Neural cell (in vitro differentiated cells): ENCODE measurements at regions not wholly inside any gene's neighbourhood (a gene's known extent, or its start where the extent isn't known, plus 50 kb on each side); places are given as distances from the start of the nearest gene placed in this dataset.

Experiments
- H2AFZ ChIP-seq: fragments of 200-600, 300-800 bp; sonication (generic), shearing (Covaris generic); 2 replicates; pipeline ENCODE4 v1.6.0; 2014; ENCODE audit warnings: low read depth, mild to moderate bottlenecking, antibody characterized with exemption, low read length, moderate library complexity
- H3F3A ChIP-seq: fragments of 200-600 bp; shearing (Covaris generic); 2 replicates; pipeline ENCODE4 v1.6.1; 2016; ENCODE audit warnings: mild to moderate bottlenecking, moderate library complexity, mixed read lengths, antibody characterized with exemption, low read length; ENCODE audit not compliant: insufficient read depth, poor library complexity, severe bottlenecking
- H3K27ac ChIP-seq: fragments of 200-600, 300-800 bp; sonication (generic), shearing (Covaris generic); 2 replicates; pipeline ENCODE4 v1.5.1; 2014; ENCODE audit warnings: mild to moderate bottlenecking, low read length, moderate library complexity
- H3K27me3 ChIP-seq: fragments of 300-800, 200-600 bp; sonication (generic), shearing (Covaris generic); 2 replicates; pipeline ENCODE4 v1.6.0; 2014; ENCODE audit warnings: mild to moderate bottlenecking, low read depth, low read length, moderate library complexity; ENCODE audit not compliant: insufficient read depth
- H3K36me3 ChIP-seq: fragments of 300-800, 200-600 bp; sonication (generic), shearing (Covaris generic); 2 replicates; pipeline ENCODE4 v1.5.1; 2014; ENCODE audit warnings: mild to moderate bottlenecking, antibody characterized with exemption, low read length, moderate library complexity; ENCODE audit not compliant: insufficient read depth
- H3K4me2 ChIP-seq: fragments of 300-800, 200-600 bp; sonication (generic), shearing (Covaris generic); 2 replicates; pipeline ENCODE4 v1.6.0; 2014; ENCODE audit warnings: mild to moderate bottlenecking, low read length
- H3K4me3 ChIP-seq: fragments of 300-800, 200-600 bp; sonication (generic), shearing (Covaris generic); 2 replicates; pipeline ENCODE4 v1.5.1; 2014; ENCODE audit warnings: mild to moderate bottlenecking, low read length, moderate library complexity
- H3K79me2 ChIP-seq: fragments of 200-600 bp; shearing (Covaris generic); replicated peaks from 2 replicates; pipeline ENCODE4 v1.6.0; 2014; ENCODE audit warnings: mild to moderate bottlenecking, low read length, moderate library complexity; ENCODE audit not compliant: insufficient read depth
- H3K9ac ChIP-seq: fragments of 300-800, 200-600 bp; sonication (generic), shearing (Covaris generic); 2 replicates; pipeline ENCODE4 v1.6.1; 2016; ENCODE audit warnings: mild to moderate bottlenecking, low read length, mixed read lengths
- H3K9me2 ChIP-seq: fragments of 200-600 bp; shearing (Covaris generic); 2 replicates; pipeline ENCODE4 v1.6.1; 2016; ENCODE audit warnings: mild to moderate bottlenecking, low read length, mixed read lengths; ENCODE audit not compliant: insufficient read depth
- H3K9me3 ChIP-seq: fragments of 200-600, 300-800 bp; sonication (generic), shearing (Covaris generic); 2 replicates; pipeline ENCODE4 v1.6.1; 2016; ENCODE audit warnings: mild to moderate bottlenecking, mixed run types, low read length, moderate library complexity, mixed read lengths
- H4K20me1 ChIP-seq: fragments of 200-600 bp; shearing (Covaris generic); 2 replicates; pipeline ENCODE4 v1.6.1; 2016; ENCODE audit warnings: mild to moderate bottlenecking, mixed run types; ENCODE audit not compliant: insufficient read depth
- CTCF ChIP-seq: fragments of 450-650 bp; IDR thresholded peaks from 2 replicates; pipeline ENCODE4 v1.5.1; 2014; ENCODE audit warnings: antibody characterized with exemption, mild to moderate bottlenecking, moderate library complexity; ENCODE audit not compliant: poor library complexity, severe bottlenecking
- EP300 ChIP-seq: fragments of 450-650 bp; conservative IDR thresholded peaks from 2 replicates; pipeline ENCODE4 v1.6.1; 2014; ENCODE audit warnings: antibody characterized with exemption, mild to moderate bottlenecking, moderate library complexity; ENCODE audit not compliant: poor library complexity, severe bottlenecking
- EZH2 ChIP-seq: fragments of 200-600, 300-800 bp; shearing (Covaris generic), sonication (generic); IDR thresholded peaks from 2 replicates; pipeline ENCODE4 v1.6.1; 2014; ENCODE audit warnings: antibody characterized with exemption, low read length, borderline replicate concordance, mild to moderate bottlenecking; ENCODE audit not compliant: insufficient read depth, poor library complexity, severe bottlenecking
- MXI1 ChIP-seq: fragments of 450-650 bp; conservative IDR thresholded peaks from 2 replicates; pipeline ENCODE4 v1.6.1; 2014; ENCODE audit warnings: antibody characterized with exemption, mild to moderate bottlenecking; ENCODE audit not compliant: poor library complexity, severe bottlenecking
- POLR2AphosphoS5 ChIP-seq: IDR thresholded peaks from 2 replicates; pipeline ENCODE4 v1.6.1; 2012
- RAD21 ChIP-seq: fragments of 450-650 bp; conservative IDR thresholded peaks from 2 replicates; pipeline ENCODE4 v1.6.1; 2014; ENCODE audit warnings: antibody characterized with exemption, mild to moderate bottlenecking, moderate library complexity
- SMC3 ChIP-seq: fragments of 450-650 bp; conservative IDR thresholded peaks from 2 replicates; pipeline ENCODE4 v1.6.1; 2014; ENCODE audit warnings: antibody characterized with exemption, mild to moderate bottlenecking, moderate library complexity; ENCODE audit not compliant: poor library complexity
- TAF1 ChIP-seq: IDR thresholded peaks from 2 replicates; pipeline ENCODE4 v1.6.1; 2012; ENCODE audit warnings: low read depth
- TF ChIP-seq, protein P1 (sequence below): IDR thresholded peaks from 2 replicates; pipeline ENCODE4 v1.6.1; 2012; ENCODE audit warnings: borderline replicate concordance

DNA sequence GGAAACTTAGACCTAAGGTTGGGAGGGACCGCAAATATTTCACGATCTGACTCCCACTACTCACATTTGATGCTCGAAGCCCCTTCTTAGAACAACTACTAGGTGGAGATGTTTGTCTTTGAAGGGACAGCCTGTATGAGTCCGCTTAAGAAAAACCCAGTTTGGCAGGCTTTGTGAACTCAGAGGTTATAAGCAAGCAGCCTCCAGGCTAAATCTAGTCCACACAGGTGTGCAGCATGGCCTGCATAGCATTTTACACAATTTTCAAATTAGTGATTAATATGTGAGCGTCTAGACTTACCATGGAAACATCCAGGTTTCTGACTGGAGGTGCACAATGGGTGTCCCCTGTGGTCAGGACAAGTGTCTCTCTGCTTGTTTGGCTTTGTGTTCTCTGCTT lies 127.1 kb downstream of the KIF4B start:
- H3K27me3 ChIP-seq: no peaks in the 10 kb centered on the region
- no peaks in the 10 kb centered on the region for H3F3A ChIP-seq
- no peaks in the 10 kb centered on the region for H4K20me1 ChIP-seq
- TF ChIP-seq CTCF: no peak
- no peak for TF ChIP-seq EZH2
- TF ChIP-seq SMC3: no peak
- TF ChIP-seq RAD21: no peak
- no peak for TF ChIP-seq MXI1
- no peak for TF ChIP-seq EP300
- TF ChIP-seq, protein P1, sequence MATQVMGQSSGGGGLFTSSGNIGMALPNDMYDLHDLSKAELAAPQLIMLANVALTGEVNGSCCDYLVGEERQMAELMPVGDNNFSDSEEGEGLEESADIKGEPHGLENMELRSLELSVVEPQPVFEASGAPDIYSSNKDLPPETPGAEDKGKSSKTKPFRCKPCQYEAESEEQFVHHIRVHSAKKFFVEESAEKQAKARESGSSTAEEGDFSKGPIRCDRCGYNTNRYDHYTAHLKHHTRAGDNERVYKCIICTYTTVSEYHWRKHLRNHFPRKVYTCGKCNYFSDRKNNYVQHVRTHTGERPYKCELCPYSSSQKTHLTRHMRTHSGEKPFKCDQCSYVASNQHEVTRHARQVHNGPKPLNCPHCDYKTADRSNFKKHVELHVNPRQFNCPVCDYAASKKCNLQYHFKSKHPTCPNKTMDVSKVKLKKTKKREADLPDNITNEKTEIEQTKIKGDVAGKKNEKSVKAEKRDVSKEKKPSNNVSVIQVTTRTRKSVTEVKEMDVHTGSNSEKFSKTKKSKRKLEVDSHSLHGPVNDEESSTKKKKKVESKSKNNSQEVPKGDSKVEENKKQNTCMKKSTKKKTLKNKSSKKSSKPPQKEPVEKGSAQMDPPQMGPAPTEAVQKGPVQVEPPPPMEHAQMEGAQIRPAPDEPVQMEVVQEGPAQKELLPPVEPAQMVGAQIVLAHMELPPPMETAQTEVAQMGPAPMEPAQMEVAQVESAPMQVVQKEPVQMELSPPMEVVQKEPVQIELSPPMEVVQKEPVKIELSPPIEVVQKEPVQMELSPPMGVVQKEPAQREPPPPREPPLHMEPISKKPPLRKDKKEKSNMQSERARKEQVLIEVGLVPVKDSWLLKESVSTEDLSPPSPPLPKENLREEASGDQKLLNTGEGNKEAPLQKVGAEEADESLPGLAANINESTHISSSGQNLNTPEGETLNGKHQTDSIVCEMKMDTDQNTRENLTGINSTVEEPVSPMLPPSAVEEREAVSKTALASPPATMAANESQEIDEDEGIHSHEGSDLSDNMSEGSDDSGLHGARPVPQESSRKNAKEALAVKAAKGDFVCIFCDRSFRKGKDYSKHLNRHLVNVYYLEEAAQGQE: no peak
- TF ChIP-seq POLR2AphosphoS5: no peak
- no peak for TF ChIP-seq TAF1
- no peaks in the 10 kb centered on the region for H3K9me2 ChIP-seq
- no peaks in the 10 kb centered on the region for H3K9me3 ChIP-seq
- no peak overlapping the region for H3K4me3 ChIP-seq
- H3K27ac ChIP-seq: no peak overlapping the region
- no peaks in the 10 kb centered on the region for H3K36me3 ChIP-seq
- no peak overlapping the region for H3K9ac ChIP-seq
- H3K79me2 ChIP-seq: no peaks in the 10 kb centered on the region
- H2AFZ ChIP-seq: no peak overlapping the region
- H3K4me2 ChIP-seq: no peak overlapping the region

- Histone ChIP-seq H4K20me1 (no peaks in the 10 kb centered on the region), H3K9me2 (no peaks in the 10 kb centered on the region), H3K27ac (no peak overlapping the region), H3K9me3 (no peaks in the 10 kb centered on the region), H3K79me2 (no peaks in the 10 kb centered on the region), H3F3A (no peaks in the 10 kb centered on the region), H3K9ac (no peak overlapping the region), H3K4me3 (no peak overlapping the region), H3K36me3 (no peaks in the 10 kb centered on the region), H3K27me3 (no peaks in the 10 kb centered on the region), H3K4me2 (no peak overlapping the region), H2AFZ (no peak overlapping the region)
- TF ChIP-seq RAD21: no peak
- TF ChIP-seq, protein P1: no peak
- no peak for TF ChIP-seq SMC3
- no peak for TF ChIP-seq MXI1
Measured at GRCh38 chr5:155144956-155145355, 131.4 kb downstream of the KIF4B start.
